H9 (cell line): ENCODE measurements at regions not wholly inside any gene's neighbourhood (a gene's known extent, or its start where the extent isn't known, plus 50 kb on each side); places are given as distances from the start of the nearest gene placed in this dataset.
"Not testable (repeated sequence)": the region's sequence is repeated elsewhere in the genome, so short reads cannot be mapped to it uniquely, and the experiment has no call there.

Experiments
- DNase-seq: peaks from one replicate; pipeline ENCODE4 v3.0.0-alpha.2; 2017
- H2AFZ ChIP-seq: one replicate; pipeline ENCODE4 v1.6.1; 2013; ENCODE audit warnings: mild to moderate bottlenecking, low read length, control low read depth, moderate library complexity
- H2AK5ac ChIP-seq: 2 replicates; pipeline ENCODE4 v1.6.1; 2013; ENCODE audit warnings: low read length, control low read depth, mixed read lengths; ENCODE audit not compliant: insufficient read length
- H2BK120ac ChIP-seq: one replicate; pipeline ENCODE4 v1.6.1; 2013; ENCODE audit warnings: low read depth, mild to moderate bottlenecking, low read length, control low read depth, inconsistent platforms; ENCODE audit not compliant: poor library complexity, severe bottlenecking
- H2BK12ac ChIP-seq: 2 replicates; pipeline ENCODE4 v1.6.1; 2013; ENCODE audit warnings: low read length, control low read depth, mixed read lengths, low read depth; ENCODE audit not compliant: insufficient read length
- H2BK15ac ChIP-seq: 2 replicates; pipeline ENCODE4 v1.6.1; 2013; ENCODE audit warnings: low read depth, low read length, control low read depth
- H2BK20ac ChIP-seq: one replicate; pipeline ENCODE4 v1.6.1; 2013; ENCODE audit warnings: low read depth, mild to moderate bottlenecking, low read length, control low read depth, inconsistent platforms; ENCODE audit not compliant: poor library complexity, severe bottlenecking
- H2BK5ac ChIP-seq: 2 replicates; pipeline ENCODE4 v1.6.1; 2013; ENCODE audit warnings: low read length, control low read depth, mixed read lengths; ENCODE audit not compliant: insufficient read length
- H3K14ac ChIP-seq: 2 replicates; pipeline ENCODE4 v1.6.1; 2013; ENCODE audit warnings: low read length, control low read depth; ENCODE audit not compliant: insufficient read depth
- H3K18ac ChIP-seq: 2 replicates; pipeline ENCODE4 v1.6.1; 2013; ENCODE audit warnings: low read depth, mild to moderate bottlenecking, mixed read lengths, low read length, control low read depth; ENCODE audit not compliant: insufficient read length
- H3K23ac ChIP-seq: 2 replicates; pipeline ENCODE4 v1.6.1; 2013; ENCODE audit warnings: low read length, control low read depth, mixed read lengths, low read depth; ENCODE audit not compliant: insufficient read length
- H3K23me2 ChIP-seq: 2 replicates; pipeline ENCODE4 v1.6.1; 2013; ENCODE audit warnings: low read depth, mild to moderate bottlenecking, mixed read lengths, low read length, control low read depth; ENCODE audit not compliant: insufficient read length, poor library complexity, severe bottlenecking
- H3K27ac ChIP-seq: 2 replicates; pipeline ENCODE4 v1.5.1; 2013; ENCODE audit warnings: low read length, control low read depth, mixed read lengths, low read depth; ENCODE audit not compliant: insufficient read length
- H3K27me3 ChIP-seq: 2 replicates; pipeline ENCODE4 v1.6.1; 2013; ENCODE audit warnings: low read length, control low read depth, inconsistent platforms; ENCODE audit not compliant: insufficient read depth
- H3K4ac ChIP-seq: 2 replicates; pipeline ENCODE4 v1.6.1; 2013; ENCODE audit warnings: low read depth, mild to moderate bottlenecking, control low read depth, inconsistent platforms, low read length, moderate library complexity
- H3K4me1 ChIP-seq: 2 replicates; pipeline ENCODE4 v1.6.1; 2013; ENCODE audit warnings: low read length, control low read depth, inconsistent platforms; ENCODE audit not compliant: insufficient read depth
- H3K4me2 ChIP-seq: 2 replicates; pipeline ENCODE4 v1.6.1; 2013; ENCODE audit warnings: low read length, control low read depth, mixed read lengths; ENCODE audit not compliant: insufficient read length, insufficient read depth
- H3K56ac ChIP-seq: 2 replicates; pipeline ENCODE4 v1.6.1; 2013; ENCODE audit warnings: low read depth, mild to moderate bottlenecking, mixed read lengths, low read length, control low read depth; ENCODE audit not compliant: insufficient read length
- H3K79me1 ChIP-seq: 2 replicates; pipeline ENCODE4 v1.6.1; 2013; ENCODE audit warnings: low read depth, mild to moderate bottlenecking, moderate library complexity, low read length, control low read depth, inconsistent platforms; ENCODE audit not compliant: insufficient read depth, poor library complexity, severe bottlenecking
- H3K79me2 ChIP-seq: 2 replicates; pipeline ENCODE4 v1.6.1; 2013; ENCODE audit warnings: low read length, control low read depth, inconsistent platforms; ENCODE audit not compliant: insufficient read depth
- H3K9ac ChIP-seq: 2 replicates; pipeline ENCODE4 v1.6.1; 2013; ENCODE audit warnings: low read length, control low read depth, mixed read lengths; ENCODE audit not compliant: insufficient read length; ENCODE audit errors: extremely low read depth
- H3K9me3 ChIP-seq: one replicate; pipeline ENCODE4 v1.6.1; 2013; ENCODE audit warnings: low read depth, low read length, inconsistent platforms; ENCODE audit not compliant: control insufficient read depth
- H3T11ph ChIP-seq: one replicate; pipeline ENCODE4 v1.6.1; 2013; ENCODE audit warnings: mild to moderate bottlenecking, low read length, control low read depth, inconsistent platforms
- H4K20me1 ChIP-seq: one replicate; pipeline ENCODE4 v1.6.1; 2013; ENCODE audit not compliant: control insufficient read depth, insufficient read length, insufficient read depth
- H4K5ac ChIP-seq: 2 replicates; pipeline ENCODE4 v1.6.1; 2013; ENCODE audit warnings: low read depth, mild to moderate bottlenecking, mixed read lengths, low read length, control low read depth; ENCODE audit not compliant: insufficient read length
- H4K8ac ChIP-seq: replicated peaks from 2 replicates; pipeline ENCODE4 v1.6.1; 2013; ENCODE audit warnings: low read length, control low read depth, mixed read lengths, low read depth; ENCODE audit not compliant: insufficient read length
- H4K91ac ChIP-seq: 2 replicates; pipeline ENCODE4 v1.6.1; 2013; ENCODE audit warnings: low read depth, mild to moderate bottlenecking, moderate library complexity, mixed read lengths, low read length, control low read depth; ENCODE audit not compliant: insufficient read length
- H3K27ac Mint-ChIP-seq, 3 experiments: 2 replicates in 2 of 3; 3 replicates in 1 of 3; pipeline ENCODE4 v1.8.0; 2020 to 2021; ENCODE audit warnings: mixed read lengths in 3 of 3, mild to moderate bottlenecking in 1 of 3, moderate library complexity in 1 of 3
- H3K27me3 Mint-ChIP-seq: 2 replicates; pipeline ENCODE4 v1.8.0; 2021; ENCODE audit warnings: low read depth, mild to moderate bottlenecking, moderate library complexity, mixed read lengths
- H3K36me3 Mint-ChIP-seq, 3 experiments: 2 replicates in 2 of 3; 3 replicates in 1 of 3; pipeline ENCODE4 v1.8.0; 2020 to 2021; ENCODE audit warnings: low read depth in 3 of 3, mixed read lengths in 3 of 3; ENCODE audit not compliant: insufficient read depth in 1 of 3
- H3K4me1 Mint-ChIP-seq, 2 experiments: 2 replicates each; pipeline ENCODE4 v1.8.0; 2020; ENCODE audit warnings: mixed read lengths in 2 of 2
- H3K4me3 Mint-ChIP-seq, 2 experiments: 2 replicates in 1 of 2; 3 replicates in 1 of 2; pipeline ENCODE4 v1.8.0; 2020 to 2021; ENCODE audit warnings: mild to moderate bottlenecking in 2 of 2, mixed read lengths in 2 of 2, moderate library complexity in 1 of 2
- H3K9me3 Mint-ChIP-seq, 2 experiments: 2 replicates in 1 of 2; 3 replicates in 1 of 2; pipeline ENCODE4 v1.8.0; 2020; ENCODE audit warnings: mild to moderate bottlenecking in 2 of 2, mixed read lengths in 2 of 2, moderate library complexity in 1 of 2
- WGBS: extraction: QIAGEN DNeasy Blood & Tissue Kit; methylation state at CpG from one replicate; pipeline ENCODE4 v1.1.7; 2013; ENCODE audit warnings: missing lambda C conversion rate, low lambda C conversion rate, mixed read lengths; ENCODE audit not compliant: insufficient read length; ENCODE audit errors: extremely low coverage; 5-methylcytosine and 5-hydroxymethylcytosine counted together
- TF ChIP-seq, protein P1 (sequence below): fragments of 200-600 bp; sonication (generic); conservative IDR thresholded peaks from 3 replicates; pipeline ENCODE4 v1.8.0; 2021; ENCODE audit warnings: antibody characterized with exemption, mild to moderate bottlenecking

DNA sequence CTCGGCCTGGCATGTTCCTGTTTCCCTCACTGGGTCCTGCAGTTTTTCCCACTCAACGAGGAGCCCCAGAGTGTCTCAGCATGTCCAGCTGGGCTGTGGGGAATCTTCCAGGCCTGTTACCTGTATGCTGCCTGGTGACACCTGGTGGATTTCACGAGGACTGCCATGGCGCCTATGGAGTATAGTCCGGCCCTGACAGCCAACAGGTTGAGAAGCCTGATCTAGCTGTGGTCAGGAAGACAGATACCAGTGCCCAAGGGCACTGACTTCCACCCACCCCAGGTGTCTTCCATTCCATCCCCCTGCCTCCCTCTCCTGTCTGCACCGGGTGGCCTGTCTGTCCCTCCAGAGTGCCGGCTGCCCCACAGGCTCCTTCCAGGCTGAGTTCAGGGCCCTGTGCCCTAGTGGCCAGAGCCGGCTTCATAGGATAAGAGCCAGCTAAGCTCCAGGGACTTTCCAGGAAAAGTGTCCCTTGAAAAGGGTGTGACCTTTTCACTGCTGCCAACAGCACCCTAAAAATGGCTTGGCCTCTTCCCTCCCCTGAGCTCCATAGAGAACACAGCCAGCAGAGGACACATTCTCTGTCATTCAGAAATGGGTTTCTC is 129.4 kb upstream of the AKAP13 start:
- DNase-seq = peak; percentile 72
- no CpG with 5 or more reads among the region's 8 CpGs for WGBS

DNA sequence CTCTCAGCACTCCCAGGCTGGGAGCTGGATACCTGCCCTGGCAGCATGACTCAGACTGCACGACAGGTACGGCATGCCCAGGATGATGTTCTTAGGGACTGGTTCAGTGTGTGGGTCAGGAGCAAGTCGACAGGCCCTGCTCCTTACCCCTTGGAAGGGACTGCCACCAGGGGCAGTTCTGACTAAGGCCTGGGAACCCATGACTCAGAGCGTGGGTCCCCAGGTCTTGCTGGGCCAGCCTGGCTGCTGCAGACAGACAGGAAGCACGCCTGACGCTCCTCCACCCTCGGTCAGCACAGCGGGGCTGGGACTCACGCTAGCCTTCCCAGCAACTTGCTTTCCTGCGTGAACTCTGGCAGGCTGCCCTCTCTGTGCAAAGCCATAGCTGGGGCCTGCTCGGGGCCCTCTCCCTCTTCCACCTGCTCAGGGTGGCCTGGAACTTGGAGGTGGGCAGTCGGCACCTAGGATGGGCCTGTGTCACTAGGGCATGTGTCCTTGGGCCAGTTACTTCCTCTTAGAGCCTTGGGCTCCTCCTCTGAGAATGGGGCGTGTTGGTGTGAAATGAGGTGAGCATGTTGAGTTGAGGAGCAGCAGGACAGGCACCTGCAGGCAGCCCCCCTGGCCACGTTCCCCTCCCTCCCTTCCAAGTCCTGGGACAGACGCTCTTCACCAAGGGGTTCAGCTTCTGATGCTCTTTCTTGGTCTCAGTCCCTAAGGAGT is 127.0 kb upstream of the AKAP13 start:
- H3K36me3 Mint-ChIP-seq, H2BK15ac ChIP-seq, H3K4me1 ChIP-seq, H2AFZ ChIP-seq, H3K23ac ChIP-seq, H3K4me1 Mint-ChIP-seq, H3K56ac ChIP-seq, H2BK20ac ChIP-seq, H4K5ac ChIP-seq, H2BK12ac ChIP-seq, H4K91ac ChIP-seq, H3K4ac ChIP-seq, H3K9ac ChIP-seq, H3K27ac ChIP-seq, H3K18ac ChIP-seq, H3T11ph ChIP-seq, H3K79me2 ChIP-seq, H2BK120ac ChIP-seq, DNase-seq, H3K9me3 ChIP-seq, H3K27me3 ChIP-seq, H3K23me2 ChIP-seq, H3K4me2 ChIP-seq, H3K27ac Mint-ChIP-seq, H3K27me3 Mint-ChIP-seq, H3K14ac ChIP-seq, H4K20me1 ChIP-seq, H3K79me1 ChIP-seq, H2BK5ac ChIP-seq, H4K8ac ChIP-seq, H2AK5ac ChIP-seq, H3K9me3 Mint-ChIP-seq, H3K4me3 Mint-ChIP-seq: not testable (repeated sequence)
- no CpG with 5 or more reads among the region's 15 CpGs for WGBS

More for the DNA sequence above, 129.4 kb upstream of the AKAP13 start:
- not testable (repeated sequence) for H3K27ac Mint-ChIP-seq, H2BK5ac ChIP-seq, H3T11ph ChIP-seq, H4K8ac ChIP-seq, H3K9me3 ChIP-seq, H3K79me2 ChIP-seq, H4K91ac ChIP-seq, H3K27ac ChIP-seq, H3K79me1 ChIP-seq, H2AFZ ChIP-seq, H2BK120ac ChIP-seq, H3K23me2 ChIP-seq, H4K5ac ChIP-seq, H3K4ac ChIP-seq, H3K14ac ChIP-seq, H2BK12ac ChIP-seq, H3K27me3 Mint-ChIP-seq, H3K4me3 Mint-ChIP-seq, H2AK5ac ChIP-seq, H3K9me3 Mint-ChIP-seq, H4K20me1 ChIP-seq, H3K4me1 Mint-ChIP-seq, H3K4me1 ChIP-seq, H3K9ac ChIP-seq, H3K27me3 ChIP-seq, H2BK20ac ChIP-seq, H3K18ac ChIP-seq, H3K23ac ChIP-seq, H3K36me3 Mint-ChIP-seq, H3K4me2 ChIP-seq, H2BK15ac ChIP-seq, H3K56ac ChIP-seq
- TF ChIP-seq, protein P1, sequence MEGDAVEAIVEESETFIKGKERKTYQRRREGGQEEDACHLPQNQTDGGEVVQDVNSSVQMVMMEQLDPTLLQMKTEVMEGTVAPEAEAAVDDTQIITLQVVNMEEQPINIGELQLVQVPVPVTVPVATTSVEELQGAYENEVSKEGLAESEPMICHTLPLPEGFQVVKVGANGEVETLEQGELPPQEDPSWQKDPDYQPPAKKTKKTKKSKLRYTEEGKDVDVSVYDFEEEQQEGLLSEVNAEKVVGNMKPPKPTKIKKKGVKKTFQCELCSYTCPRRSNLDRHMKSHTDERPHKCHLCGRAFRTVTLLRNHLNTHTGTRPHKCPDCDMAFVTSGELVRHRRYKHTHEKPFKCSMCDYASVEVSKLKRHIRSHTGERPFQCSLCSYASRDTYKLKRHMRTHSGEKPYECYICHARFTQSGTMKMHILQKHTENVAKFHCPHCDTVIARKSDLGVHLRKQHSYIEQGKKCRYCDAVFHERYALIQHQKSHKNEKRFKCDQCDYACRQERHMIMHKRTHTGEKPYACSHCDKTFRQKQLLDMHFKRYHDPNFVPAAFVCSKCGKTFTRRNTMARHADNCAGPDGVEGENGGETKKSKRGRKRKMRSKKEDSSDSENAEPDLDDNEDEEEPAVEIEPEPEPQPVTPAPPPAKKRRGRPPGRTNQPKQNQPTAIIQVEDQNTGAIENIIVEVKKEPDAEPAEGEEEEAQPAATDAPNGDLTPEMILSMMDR = peak; percentile 58
